Activated CD4-positive, alpha-beta T cell treated with anti-CD3 and anti-CD28 coated beads, Interleukin-2, amount 50 U/mL, for 16 hours (primary cell): ENCODE measurements at regions not wholly inside any gene's neighbourhood (a gene's known extent, or its start where the extent isn't known, plus 50 kb on each side); places are given as distances from the start of the nearest gene placed in this dataset.

Experiments used
- DNase-seq: peaks from one replicate; pipeline ENCODE4 v3.0.0-alpha.2; 2020

DNA sequence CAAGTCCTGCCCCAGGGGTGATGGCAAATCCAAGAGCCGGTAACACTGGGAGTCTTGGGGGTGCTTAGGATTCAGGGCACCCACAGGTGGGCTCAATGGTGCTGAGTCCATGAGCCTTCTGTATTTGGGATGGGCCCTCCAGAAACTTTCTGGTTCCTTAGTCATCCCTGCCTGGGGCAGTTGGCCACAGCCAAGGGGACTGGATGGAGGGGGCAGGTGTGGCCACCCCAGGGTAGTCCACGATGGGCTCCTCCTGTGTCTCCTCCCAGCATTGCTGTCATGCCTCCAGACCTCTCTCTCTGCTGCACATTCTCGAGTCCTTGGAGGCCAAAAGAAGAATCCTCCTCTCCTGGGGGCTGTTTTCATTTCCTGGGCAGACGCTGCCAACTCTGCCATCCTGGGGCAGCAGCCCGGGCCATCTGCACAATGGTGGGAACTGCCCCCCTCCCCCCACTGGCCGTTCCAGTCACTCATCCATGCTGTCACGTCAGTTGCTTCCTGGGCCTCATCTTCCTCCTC is 158.0 kb upstream of the TWIST2 start:
- DNase-seq = no peak

DNA sequence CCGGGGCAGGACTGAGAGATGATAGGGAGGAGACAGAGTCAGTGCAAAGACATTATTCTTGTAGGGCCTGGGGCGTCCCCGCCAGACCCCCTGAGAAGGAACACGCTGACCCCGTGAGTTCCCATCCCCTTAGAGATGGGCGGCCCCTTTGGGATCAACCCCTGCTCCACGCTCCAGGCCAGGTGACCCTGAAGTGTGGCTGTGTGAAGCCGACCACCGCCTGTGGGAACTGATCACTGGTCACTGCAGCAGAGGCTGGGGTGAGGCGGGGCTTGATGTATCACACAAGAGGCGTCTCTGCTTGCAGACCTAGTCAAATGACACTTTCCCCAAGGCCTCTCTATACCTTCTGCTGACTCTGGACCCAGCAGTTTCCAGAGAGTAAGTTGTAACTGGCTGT is 157.4 kb upstream of the TWIST2 start:
- DNase-seq = no peak

DNA sequence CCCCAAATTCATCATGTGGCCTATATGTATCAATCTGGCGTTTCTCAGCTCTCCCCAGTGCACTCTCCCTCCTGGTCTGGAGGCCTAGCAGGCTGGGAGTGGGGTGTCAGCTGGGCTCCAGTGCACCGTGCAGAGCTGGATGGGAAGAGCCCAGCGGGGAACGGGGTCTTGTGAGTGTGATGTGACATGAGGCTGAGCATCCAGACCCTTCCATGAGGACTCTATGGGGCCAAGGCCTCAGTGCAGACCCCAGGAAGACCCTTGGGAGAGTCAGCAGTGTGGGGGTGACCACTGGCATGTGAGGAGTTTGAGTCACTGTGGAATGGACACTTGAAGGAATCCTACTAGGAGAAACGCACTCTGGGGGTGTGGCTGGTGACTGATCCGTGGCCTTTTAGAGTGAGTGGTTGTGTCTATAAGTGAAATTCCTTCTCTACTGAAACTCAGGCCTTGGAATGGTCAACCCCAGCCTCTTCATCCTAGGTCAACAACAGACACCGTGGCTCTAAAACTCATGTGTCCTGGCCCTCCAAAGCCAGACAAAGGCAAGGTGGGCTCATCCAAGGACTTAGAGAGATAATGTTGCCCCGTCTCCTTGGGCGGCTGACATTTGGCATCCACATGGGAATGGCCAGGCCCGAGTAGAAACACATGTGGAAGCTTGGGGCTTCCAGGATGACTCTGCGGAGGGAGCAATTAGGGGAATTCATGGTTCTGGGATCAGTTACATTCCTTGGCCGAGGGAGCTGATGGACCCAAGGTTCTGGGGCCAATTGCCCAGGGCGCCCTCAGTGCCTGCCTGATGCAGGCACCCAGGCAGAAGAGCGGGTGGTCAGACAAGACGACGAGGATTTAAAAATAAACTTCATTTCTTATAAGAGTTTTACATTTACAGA is 156.0 kb upstream of the TWIST2 start:
- DNase-seq = no peak

DNA sequence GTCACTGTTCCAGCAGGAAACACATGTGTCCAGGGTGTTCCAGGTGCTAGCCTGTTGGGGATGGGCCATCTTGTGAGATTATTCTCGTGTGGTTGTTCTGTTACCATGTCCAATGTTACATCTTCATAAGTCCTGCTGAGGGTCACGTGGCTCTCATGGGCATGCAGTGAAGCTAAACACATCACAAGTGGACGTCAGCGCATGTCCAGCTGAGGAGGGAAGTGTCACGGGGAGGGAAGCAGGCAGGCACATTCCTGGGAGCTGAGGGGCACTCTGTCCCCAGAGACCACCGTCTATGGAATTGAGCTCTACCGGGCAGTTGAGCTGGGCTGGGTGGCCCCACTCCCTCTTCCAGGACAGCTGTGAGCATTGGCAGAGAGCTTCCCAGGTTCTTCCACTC is 155.3 kb upstream of the TWIST2 start:
- no peak for DNase-seq

DNA sequence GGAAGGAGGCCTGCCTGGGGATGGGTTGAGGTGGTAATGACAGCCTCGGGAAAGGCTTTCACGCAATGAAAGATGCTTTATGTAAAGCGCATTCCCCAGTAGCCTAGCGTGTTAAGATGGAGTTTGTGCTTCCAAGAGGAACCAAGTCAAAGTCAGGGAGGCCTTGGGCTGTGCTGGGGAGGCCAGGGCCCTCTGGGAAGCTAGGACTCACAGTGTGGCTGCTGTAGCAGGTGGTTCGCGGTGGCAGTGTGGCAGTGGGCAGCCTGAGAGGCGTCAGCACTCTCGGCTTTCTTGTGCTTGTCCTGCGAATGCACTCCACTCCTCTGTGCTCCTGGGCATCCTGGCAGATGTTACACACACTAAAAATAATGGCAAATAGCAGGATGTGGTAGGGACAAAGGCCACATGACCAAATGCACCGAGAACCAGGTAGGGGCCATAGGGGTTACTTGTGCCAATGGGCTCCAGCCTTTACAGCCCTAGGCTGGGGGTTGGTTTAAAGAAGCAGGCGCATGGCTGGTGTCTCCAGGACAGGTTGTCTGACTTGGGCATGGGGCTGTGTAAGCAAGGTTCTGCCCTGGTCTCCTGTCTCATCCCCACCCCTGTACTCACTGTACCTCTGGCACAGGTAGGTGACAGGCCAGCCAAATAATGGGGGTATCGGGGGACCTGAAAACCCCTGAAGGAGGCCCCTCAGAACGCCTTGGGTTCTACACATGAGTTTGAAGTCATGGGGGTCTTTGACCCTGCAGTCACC is 154.4 kb upstream of the TWIST2 start:
- DNase-seq = no peak

DNA sequence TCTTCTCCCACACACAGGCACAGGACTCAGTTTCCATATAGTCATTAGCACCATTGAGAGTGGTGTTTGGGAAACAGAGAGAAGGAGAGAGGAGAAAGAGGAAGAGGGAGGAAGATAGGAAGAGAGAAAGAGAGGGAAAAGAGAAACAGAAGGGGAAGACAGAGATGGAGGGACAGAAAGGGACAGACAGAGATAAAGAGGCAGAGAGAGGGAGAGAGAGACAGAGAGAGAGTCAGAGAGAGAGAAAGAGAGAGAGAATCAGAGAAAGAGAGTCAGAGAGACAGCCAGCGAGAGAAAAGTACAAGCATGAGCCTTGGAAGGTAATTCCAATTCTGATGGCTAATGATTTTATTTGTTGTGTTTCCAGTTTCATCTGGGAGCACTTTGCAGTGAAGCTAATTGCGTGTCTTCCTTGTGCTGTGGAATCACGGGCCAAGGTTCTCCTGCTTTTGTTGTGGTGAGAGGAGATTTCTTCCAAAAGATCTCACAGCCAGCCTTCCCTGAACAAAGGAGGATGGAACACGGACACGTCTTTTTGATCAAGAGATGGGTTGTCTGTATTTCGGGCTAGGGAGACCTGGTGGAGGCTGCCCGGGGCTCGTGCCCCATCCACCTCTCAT is 153.6 kb upstream of the TWIST2 start:
- DNase-seq = no peak

DNA sequence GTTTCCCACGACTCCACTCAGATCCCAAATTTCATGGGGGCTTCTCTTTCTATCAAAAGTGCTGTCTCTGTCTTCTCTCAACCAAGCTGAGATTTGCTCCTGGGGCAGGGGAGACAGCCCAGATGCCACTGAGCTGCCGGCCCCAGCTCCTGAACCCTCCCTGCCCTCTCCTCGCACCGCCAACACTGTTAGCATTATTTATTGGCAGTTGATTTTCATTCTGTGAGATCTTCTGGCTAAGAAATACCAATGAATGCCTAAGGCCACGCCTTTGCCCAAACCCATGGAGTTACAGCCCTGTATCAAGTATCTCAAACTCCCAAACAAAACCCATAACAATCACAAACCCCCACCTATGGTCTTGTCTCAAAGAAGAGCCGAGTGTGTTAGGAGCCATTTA is 153.0 kb upstream of the TWIST2 start:
- no peak for DNase-seq

DNA sequence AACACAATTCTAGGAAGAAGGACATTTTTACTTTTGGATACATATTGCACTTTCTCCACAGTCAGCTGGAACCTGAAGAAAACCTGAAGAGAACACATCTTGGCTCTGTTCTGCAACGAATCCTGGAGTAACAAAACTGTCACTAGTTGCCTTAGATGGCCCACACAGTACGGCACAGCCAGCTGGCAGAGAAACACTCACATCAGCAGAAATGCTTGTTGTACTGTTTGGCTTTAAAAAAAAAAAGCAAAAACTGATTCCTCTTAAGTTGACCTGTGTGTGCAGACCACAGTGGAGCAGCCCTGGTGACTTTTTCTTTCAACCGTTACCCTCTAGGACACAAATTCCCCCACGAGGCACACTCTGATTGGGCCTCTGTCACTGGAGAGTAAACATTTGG is 152.3 kb upstream of the TWIST2 start:
- no peak for DNase-seq

DNA sequence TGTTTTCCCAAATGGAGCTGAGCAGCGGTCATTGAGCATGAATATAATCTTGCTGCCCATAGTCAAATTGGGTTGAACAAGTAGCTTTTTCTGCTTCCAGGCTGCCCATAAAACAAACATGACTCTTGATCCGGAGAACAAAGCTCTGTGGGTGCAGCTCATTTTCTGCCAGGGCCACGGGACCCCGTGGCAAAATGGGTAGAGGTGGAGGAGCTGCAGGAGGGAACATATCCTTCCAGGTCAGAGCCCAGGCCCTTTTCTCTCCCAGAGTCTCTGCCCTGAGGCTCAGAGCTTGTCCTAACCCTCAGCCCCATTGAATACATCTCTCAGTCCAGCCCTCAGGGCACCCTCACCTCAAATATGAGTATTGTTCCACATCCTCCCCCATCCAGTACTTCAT is 151.6 kb upstream of the TWIST2 start:
- no peak for DNase-seq

DNA sequence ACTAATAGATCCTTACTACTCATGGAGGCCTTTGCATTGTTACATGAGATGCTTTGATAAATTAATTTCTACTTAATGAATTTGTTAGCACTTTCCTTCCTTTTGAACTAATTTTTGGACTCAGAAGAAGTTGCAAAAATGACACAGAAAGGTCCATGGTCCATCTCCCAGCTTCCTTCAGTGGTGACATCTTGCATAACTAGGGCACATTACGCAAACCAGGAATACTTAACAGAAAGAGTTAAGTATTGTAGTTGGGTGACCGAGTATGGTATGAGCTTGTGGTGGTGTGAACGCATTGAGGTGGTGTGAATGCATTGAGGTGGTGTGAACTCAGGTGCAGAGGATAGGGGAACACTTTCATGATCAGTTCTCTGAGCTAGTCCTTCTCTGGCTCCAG is 151.1 kb upstream of the TWIST2 start:
- DNase-seq = no peak

DNA sequence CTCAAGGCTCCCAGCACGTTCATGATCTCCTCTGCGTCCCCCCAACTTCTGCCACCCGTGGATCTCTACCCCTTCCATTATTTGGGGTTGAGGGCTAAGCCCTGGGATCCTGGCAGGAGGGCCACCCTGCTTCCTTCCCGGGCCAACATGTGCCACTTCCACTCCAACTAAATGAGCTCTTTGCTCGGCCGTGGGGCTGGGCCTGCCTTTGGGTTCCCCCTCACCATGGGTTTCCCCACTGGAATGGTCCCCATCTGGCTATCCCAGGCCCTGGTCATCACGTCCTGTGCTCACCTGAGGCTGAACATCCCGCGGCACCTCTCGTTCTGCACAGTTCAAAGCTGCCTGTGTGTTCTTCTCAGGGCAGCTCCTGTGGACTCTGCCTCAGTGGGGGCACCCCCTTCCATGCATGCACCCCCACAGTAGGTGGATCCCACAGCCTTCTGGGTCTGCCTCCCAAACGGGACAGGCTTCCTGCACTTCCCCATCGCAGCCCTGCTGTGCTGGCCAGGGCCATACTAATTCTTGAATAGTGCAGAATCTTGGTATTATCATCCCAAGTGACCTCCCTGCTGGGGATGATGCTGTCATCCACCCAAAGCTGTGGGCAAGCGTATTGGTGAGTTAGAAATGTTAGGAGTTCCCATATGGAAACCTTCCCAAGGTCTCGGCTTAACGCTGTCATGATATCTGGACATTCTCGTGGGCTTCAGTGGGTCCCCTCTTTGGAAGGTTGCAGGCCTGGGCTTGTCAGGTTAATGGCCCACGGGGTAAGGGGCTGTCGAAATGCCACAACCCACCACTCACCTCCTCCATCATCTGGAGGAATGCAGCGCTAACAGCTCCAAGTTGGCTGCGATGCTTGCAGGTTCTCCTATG is 150.5 kb upstream of the TWIST2 start:
- no peak for DNase-seq

DNA sequence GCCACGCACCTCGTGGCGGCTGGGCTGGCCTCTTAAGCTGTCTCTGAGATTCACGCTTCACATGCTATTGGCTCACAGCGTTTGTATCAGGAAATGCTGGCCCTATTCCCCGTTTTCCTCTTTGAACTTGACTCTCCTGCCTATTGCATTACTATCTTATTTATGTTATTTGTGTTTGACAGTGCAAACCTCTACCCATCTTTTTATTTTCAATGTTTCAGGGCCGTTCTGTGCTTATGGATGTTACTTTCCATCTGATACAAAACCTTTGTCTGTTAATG is 149.9 kb upstream of the TWIST2 start:
- no peak for DNase-seq

DNA sequence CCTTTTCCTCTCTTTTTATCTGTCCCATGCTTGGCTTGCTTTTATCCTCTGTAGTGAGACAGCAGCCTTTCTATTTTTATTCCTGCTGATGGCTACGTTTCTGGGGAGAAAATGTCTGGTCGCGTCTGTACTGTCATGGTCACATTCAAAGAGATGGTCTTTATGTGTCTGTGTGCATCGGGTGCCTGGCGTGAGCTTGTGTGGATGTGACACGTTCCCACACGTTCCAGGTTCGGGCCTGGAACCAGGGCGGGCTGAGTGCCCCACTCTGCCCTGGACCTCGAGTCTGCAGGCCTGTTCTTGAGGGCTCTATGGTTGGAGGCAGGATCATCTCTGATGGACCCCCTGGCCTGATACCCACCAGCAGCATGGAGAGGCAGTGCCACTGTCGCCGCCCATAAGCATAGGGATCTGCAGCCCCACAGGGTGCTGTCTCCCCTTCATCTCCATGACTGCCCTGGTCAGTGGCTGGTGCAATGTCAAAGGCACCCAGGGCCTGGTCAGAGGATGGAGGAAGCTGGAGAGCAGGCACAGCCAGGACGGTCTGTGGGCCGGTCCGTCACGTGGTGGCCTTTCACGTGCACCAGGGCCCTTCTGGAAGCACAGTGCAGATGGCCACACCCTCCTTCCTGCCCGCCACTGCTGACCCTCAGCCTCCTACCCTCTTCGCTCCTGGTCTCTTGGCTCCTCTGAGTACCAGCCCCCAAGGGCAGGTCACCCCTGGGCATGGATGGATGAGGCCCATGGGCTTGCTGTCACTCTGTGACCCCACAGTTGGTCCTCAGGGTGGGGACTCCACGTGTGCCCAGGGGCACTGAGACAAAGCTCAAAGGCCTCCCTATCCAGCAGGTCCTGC is 149.2 kb upstream of the TWIST2 start:
- no peak for DNase-seq

DNA sequence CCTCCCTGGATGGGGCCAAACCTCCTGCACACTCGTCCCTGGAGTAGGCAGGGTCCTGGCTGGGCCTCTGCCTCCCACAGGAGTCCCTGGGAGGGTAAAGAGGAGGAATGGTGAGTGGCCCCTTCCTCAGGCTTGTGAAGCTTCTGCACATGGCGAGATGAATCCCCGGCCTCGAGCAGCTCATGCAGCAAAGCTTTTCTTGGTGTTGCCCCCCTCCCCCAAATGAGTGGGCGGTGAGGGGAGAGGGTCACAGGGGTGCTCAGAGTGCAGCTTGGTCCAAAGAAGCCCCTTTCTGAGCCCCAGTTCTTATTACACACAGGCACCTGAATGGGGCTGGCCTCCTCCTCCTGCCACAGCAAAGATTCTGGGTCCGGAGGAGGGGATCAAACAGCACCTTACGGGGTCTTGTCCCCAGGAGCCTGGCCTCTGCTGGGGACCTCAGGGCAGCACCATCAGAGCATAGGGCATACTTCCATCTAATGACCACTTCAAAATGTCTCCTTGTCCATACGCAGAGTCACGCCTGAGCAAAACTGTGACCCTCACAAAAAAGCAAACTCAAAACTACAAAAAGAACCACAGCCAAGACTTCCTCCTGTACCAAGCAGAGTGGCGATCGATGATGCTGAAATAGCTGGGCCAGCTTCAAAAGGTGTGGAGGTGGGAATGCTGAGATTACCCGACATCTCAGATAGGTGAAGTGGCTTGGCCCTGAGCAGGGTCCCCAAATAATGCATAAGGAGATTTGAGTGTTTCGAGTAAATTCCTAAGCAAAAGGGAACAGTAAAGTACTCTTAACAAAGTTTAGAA is 148.4 kb upstream of the TWIST2 start:
- DNase-seq = no peak

DNA sequence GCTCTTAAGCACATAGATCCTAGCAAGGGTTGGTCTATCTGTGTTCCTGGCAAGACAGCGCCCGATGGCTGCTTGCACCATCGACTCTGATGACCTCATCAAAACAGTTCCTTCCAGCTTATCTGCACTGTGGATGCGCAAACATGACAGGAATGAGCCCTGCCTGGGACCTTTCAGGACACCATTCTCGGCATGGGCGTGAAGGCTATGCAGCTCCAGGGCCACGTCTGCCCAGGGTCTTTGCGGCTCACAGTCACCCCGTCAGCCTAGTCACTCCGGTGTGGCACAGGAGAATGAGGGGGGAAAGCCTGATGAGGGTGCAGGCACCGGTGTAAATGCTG is 147.8 kb upstream of the TWIST2 start:
- DNase-seq = no peak

DNA sequence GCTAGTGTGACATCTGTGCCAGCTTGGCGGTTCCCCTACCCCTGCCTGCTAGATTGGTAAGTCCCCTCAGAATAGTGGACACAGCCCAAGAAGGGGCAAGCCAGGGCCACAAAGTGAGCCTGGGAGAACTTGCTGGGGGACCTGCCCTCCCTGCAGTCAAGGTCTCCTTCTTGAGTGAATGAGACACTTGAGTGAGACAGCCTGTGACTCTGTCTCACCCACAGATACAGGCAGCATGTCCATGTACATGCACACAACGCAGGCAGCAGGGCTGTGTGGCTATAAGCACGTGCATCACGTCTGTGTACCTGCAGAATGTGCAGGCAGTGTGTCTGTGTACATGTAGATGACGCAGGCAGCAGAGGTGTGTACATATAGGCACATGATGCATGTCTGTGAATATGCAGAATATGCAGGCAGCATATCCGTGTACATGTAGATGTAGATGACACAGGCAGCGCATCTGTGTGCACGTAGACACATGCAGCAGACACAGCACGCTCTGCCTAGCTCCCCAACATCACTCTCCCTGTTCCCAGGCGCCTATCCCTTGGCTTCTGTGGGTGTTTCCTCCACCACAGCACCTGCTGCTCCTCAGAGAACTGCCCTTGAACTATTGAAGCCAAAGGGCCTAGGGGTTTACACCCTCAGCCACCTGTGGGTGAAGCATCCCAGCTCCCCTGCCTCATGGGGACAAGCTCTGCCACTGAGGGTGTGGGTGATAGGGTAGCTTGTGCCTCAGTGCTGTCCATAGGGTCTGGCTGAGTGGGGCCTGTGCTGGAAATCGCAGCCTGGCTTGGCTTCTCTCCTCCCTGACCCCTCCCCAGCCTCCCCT is 147.2 kb upstream of the TWIST2 start:
- no peak for DNase-seq

DNA sequence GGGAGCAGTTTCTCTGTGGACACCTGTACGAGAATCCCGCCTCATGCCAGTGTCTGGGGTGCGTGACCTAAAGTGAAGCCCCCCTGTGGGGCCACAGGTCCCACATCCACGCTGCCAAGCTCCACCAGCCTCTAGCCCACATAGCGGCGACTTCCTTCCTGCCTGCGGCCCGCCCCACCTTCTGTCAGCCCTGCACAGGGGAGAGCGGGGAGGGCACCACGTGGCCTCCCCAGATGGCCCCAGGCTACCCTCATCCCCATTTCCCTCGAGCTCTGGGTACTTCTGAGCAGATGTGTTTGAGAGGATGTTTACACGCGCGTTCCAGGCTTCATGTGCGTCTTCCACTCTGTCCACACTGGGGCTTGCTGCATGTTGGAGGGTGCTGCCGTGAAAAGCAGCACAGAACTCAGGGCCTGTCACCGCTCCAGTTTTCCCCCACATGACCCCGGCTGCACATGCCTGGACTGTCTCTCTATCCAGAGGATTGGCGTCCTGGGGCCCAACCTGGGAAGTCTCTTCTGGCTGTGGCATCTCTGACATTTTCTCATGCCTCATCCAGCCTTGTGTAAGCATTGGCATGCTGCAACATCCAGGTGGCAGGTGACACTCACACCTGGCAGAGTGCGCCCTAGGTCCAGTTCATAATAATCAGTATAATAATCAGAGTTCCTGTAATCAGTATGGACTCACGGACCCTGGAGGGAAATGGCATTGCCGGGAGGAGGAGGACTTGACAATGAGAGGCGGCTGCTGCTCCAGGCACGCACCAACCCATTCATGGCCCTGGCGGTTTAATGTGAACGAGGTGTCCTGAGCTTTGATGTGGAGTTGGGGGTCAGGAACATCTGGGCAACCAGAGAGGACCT is 146.3 kb upstream of the TWIST2 start:
- DNase-seq = no peak

DNA sequence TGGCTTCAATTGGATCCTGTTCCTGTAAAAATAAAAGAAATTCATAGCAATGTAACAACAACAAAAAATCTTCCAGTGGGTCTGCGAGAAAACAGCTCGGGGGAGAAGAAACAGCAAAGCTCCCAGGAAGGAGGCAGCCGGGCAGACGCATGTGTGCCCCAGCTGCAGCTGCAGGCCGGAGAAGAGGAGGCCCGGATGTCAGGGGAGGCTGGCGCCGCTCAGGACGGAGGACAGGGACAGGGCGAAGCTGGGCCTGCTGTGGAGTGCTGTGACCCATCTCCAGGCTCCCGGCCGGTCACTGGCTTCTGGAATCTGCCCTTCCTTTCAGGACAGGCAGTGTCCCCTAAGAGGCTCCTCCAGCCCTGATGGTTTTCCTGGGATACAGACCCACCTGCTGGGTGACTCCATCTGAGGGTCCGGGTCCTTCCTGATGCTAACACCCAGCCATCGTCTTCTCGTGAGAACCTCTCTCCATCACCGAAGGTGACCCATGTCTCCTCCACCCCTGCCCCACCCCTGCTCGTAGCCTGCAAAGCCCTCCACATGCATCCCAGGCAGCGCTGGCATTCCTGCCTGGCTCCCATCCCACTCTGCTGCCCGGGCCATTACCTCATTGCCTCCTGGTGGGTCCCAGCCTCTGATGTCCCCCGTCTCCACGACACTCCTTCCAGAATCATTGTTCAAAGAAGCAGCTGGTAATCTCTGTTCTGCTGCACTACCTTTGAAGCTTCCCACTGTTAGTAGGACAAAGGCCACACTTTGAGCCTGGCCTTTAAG is 145.4 kb upstream of the TWIST2 start:
- no peak for DNase-seq
